Fibroblast of pulmonary artery (primary cell): ENCODE measurements at regions not wholly inside any gene's neighbourhood (a gene's known extent, or its start where the extent isn't known, plus 50 kb on each side); places are given as distances from the start of the nearest gene placed in this dataset.

Experiments used
- DNase-seq: peaks from one replicate; pipeline ENCODE4 v3.0.0-alpha.2; 2010; ENCODE audit warnings: low read depth
- H3K4me3 ChIP-seq: replicated peaks from 2 replicates; pipeline ENCODE4 v1.5.1; 2011; ENCODE audit warnings: low read depth, mild to moderate bottlenecking, control low read depth, low read length, moderate library complexity
- CTCF ChIP-seq: IDR thresholded peaks from 2 replicates; pipeline ENCODE4 v1.5.1; 2011; ENCODE audit warnings: mild to moderate bottlenecking, control low read depth, low read length, inconsistent platforms; ENCODE audit errors: missing control alignments

GRCh38 chr4:189769131-189769530 is 171.5 kb upstream of the FRG1 start:
- no peak for TF ChIP-seq CTCF
- no peak for DNase-seq
- no peak overlapping the region for H3K4me3 ChIP-seq

- no peak for TF ChIP-seq CTCF
- no peak overlapping the region for H3K4me3 ChIP-seq
- no peak for DNase-seq
These were observed 168.8 kb upstream of the FRG1 start for GRCh38 chr4:189771696-189772361.

GRCh38 chr4:189773909-189774308 is 166.8 kb upstream of the FRG1 start:
- H3K4me3 ChIP-seq: no peak overlapping the region
- TF ChIP-seq CTCF: no peak
- no peak for DNase-seq

GRCh38 chr4:189779281-189779980 is 161.2 kb upstream of the FRG1 start:
- H3K4me3 ChIP-seq: no peak overlapping the region
- DNase-seq: no peak
- TF ChIP-seq CTCF: no peak

GRCh38 chr4:189780391-189780790 is 160.3 kb upstream of the FRG1 start:
- no peak for TF ChIP-seq CTCF
- no peak for DNase-seq
- no peak overlapping the region for H3K4me3 ChIP-seq

- TF ChIP-seq CTCF: no peak
- DNase-seq: no peak
- H3K4me3 ChIP-seq: no peak overlapping the region
These were observed 156.0 kb upstream of the FRG1 start for GRCh38 chr4:189784651-189785050.

GRCh38 chr4:189785257-189785656 is 155.4 kb upstream of the FRG1 start:
- no peak for TF ChIP-seq CTCF
- DNase-seq: no peak
- no peak overlapping the region for H3K4me3 ChIP-seq
